ACC112 (cell line): ENCODE measurements at regions not wholly inside any gene's neighbourhood (a gene's known extent, or its start where the extent isn't known, plus 50 kb on each side); places are given as distances from the start of the nearest gene placed in this dataset.

ENCODE experiments used
- H2AFZ ChIP-seq: fragments of 200-600 bp; sonication (generic); one replicate; pipeline ENCODE4 v1.6.0; 2017; ENCODE audit warnings: antibody characterized with exemption, low read length; ENCODE audit not compliant: unreplicated experiment
- H3K27ac ChIP-seq: fragments of 200-600 bp; sonication (generic); 2 replicates; pipeline ENCODE4 v1.5.1; 2014; ENCODE audit warnings: low read depth, mild to moderate bottlenecking, antibody characterized with exemption, low read length, moderate library complexity
- H3K27me3 ChIP-seq: fragments of 200-600 bp; sonication (generic); 2 replicates; pipeline ENCODE4 v1.6.1; 2014; ENCODE audit warnings: mild to moderate bottlenecking, antibody characterized with exemption, low read length, moderate library complexity, mixed read lengths; ENCODE audit not compliant: insufficient read depth
- H3K36me3 ChIP-seq: fragments of 200-600 bp; sonication (generic); 2 replicates; pipeline ENCODE4 v1.6.1; 2016; ENCODE audit warnings: mild to moderate bottlenecking, antibody characterized with exemption, low read length, moderate library complexity, mixed read lengths; ENCODE audit not compliant: insufficient read depth
- H3K4me1 ChIP-seq: fragments of 200-600 bp; sonication (generic); one replicate; pipeline ENCODE4 v1.6.1; 2016; ENCODE audit warnings: low read length, mixed read lengths; ENCODE audit not compliant: insufficient read depth, unreplicated experiment, control insufficient read depth
- H3K4me3 ChIP-seq: fragments of 200-600 bp; sonication (generic); 2 replicates; pipeline ENCODE4 v1.5.1; 2014; ENCODE audit warnings: mild to moderate bottlenecking, low read depth, low read length
- H3K79me2 ChIP-seq: fragments of 200-600 bp; sonication (generic); one replicate; pipeline ENCODE4 v1.6.0; 2016; ENCODE audit warnings: low read length; ENCODE audit not compliant: control insufficient read depth, unreplicated experiment, insufficient read depth

DNA sequence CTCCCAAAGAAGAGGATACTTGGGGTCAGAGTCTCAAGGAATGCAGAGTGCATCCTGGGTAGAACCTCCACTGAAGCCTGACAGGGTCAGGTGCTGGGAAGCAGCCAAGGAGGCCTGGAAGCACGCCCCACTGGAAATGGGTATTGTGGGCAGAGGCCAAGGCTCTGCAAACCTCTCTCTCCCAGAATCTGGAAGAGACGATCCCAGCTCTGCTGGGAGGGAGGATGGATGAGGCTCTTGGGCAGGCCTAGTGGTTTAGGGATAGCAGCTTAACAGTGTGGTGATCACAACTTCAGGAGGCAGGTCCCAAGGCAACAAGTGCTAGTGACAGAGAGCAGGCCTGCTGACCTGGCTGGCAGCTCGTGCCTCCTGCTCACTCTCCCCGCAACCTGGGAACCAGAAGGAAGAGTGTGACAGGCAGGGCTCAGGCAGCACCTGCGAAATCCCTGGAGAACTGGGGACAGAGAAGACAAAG is 641.0 kb downstream of the PLPP3 start:
- H3K79me2 ChIP-seq = no peaks in the 10 kb centered on the region
- no peak overlapping the region for H3K4me3 ChIP-seq
- H3K36me3 ChIP-seq = no peaks in the 10 kb centered on the region
- H2AFZ ChIP-seq = no peak overlapping the region
- no peaks in the 10 kb centered on the region for H3K4me1 ChIP-seq
- H3K27me3 ChIP-seq = no peaks in the 10 kb centered on the region
- H3K27ac ChIP-seq = no peak overlapping the region

DNA sequence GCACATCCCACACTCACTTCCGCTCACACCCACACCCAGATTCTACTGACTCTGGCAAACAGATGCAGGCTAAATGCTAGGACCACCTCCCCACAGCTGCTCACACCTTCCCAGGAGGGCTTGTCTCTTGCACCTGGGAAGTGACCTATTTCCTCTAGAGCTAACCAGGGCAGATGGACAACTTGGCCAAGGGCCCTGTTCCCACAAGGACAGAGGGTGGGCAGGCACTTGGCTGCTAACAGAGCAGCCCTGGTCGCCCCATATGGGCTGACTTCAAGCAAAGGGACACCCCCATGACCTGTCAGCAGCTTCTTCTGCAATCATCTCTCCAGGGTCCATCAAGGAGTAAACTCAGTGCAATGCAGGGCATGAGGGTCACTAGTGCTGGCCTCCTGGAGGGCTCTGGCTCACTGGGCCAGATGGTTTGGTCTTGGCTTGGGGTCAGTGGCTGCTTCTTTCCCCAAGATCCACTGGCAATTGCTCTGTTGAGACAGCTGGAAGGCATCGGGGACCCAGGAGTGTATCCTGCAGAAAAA is 641.5 kb downstream of the PLPP3 start:
- Histone ChIP-seq H2AFZ (no peak overlapping the region), H3K36me3 (no peaks in the 10 kb centered on the region), H3K27me3 (no peaks in the 10 kb centered on the region), H3K79me2 (no peaks in the 10 kb centered on the region), H3K4me1 (no peaks in the 10 kb centered on the region), H3K4me3 (no peak overlapping the region), H3K27ac (no peak overlapping the region)

DNA sequence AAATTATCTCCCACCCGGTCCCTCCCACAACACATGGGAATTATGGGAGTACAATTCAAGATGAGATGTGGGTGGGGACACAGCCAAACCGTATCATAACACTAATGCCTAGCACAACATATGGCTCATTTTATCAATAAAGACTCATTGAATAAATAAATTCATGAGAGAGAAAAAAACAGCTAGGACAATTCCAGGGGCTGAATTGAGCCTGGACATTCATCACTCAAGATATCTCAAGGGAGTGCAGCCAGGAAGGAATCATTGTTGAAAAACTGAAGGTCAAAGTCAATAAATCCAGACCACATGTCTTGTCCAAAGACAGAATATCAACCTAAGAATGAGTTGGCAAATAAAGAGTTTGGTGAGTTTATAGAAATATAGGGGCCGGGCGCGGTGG is 644.1 kb downstream of the PLPP3 start:
- H3K27me3 ChIP-seq = no peaks in the 10 kb centered on the region
- H3K79me2 ChIP-seq = no peaks in the 10 kb centered on the region
- H3K27ac ChIP-seq = no peak overlapping the region
- no peaks in the 10 kb centered on the region for H3K36me3 ChIP-seq
- H3K4me3 ChIP-seq = no peak overlapping the region
- no peak overlapping the region for H2AFZ ChIP-seq
- no peaks in the 10 kb centered on the region for H3K4me1 ChIP-seq

DNA sequence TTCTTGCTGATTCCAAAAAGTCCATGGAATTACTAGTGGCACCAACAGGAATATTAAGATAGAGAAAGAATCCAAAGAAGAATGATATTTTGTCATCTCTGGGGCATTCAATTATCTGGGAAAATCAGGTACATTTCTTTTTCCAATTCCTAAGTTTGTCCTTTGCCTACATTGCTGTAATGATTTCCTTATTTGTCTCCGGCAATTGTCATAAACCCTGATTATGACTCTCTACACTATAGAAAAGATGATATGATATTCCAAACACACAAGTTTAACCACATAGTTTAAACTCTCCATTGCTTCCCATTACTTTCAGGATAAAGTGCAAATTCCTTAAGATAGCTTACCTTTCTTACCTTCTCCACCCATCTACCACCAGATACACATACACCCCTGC is 647.0 kb downstream of the PLPP3 start:
- no peak overlapping the region for H3K4me3 ChIP-seq
- H3K36me3 ChIP-seq = no peaks in the 10 kb centered on the region
- no peaks in the 10 kb centered on the region for H3K27me3 ChIP-seq
- no peak overlapping the region for H2AFZ ChIP-seq
- H3K79me2 ChIP-seq = no peaks in the 10 kb centered on the region
- H3K4me1 ChIP-seq = no peaks in the 10 kb centered on the region
- H3K27ac ChIP-seq = no peak overlapping the region

DNA sequence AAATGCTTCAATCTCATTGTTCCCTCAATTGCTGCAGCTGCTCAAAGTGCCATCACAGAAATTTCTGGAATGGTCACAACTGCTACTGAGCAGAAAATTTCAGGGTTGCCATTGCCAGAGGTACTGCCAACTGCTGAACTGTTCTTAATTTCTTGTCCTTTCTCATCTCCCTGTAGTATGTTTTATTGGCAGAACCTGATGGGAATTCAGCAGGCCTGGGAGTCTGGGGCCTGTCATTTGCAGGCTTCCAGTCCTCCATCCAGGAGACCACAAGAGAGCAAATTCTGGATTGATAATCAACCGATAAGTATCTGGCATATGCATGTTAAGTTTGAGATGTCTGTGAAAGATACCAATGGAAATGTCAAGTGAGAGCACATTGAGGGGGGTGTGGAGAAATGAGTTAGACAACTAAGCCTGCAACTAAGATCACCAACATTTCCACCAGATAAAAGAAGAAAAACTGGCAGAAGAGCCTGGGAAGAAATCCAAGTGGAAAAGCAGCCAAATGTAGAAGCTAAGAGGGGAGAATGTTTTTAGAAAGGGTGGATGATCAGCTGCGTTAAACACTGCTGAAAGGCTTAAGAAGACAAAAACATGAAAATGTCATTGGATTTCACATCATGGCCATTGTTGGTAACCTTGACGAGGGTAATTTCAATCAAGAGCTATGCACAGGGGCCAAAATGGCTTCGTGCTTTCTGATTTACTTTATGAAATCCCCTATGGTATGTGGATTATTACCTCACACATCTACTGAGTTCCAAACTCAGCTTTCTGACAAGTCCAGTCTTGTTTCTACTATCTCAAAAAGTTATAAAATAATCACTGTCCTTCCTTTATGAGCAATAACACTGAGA is 648.1 kb downstream of the PLPP3 start:
- H3K4me1 ChIP-seq = no peaks in the 10 kb centered on the region
- no peak overlapping the region for H3K27ac ChIP-seq
- no peak overlapping the region for H2AFZ ChIP-seq
- H3K27me3 ChIP-seq = no peaks in the 10 kb centered on the region
- no peak overlapping the region for H3K4me3 ChIP-seq
- H3K79me2 ChIP-seq = no peaks in the 10 kb centered on the region
- no peaks in the 10 kb centered on the region for H3K36me3 ChIP-seq

DNA sequence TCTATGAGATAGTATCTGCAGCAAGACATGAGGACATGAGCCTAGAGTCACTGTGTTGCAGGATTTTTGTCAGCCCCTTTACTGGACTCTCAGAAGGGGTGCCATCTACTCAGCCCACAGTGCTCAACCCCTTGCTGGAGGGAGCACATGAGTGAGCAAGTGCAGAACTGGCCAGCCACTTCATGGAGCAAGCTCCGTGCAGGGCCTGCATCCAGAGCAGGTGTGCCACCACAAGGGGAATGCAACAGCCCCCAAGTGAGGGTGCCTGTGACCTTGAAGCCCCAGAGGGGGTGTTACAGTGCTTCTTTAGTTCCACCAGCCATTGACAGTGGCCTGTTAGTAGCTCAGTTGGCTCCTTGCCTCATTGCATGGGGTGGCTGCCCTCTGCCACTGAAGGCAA is 649.7 kb downstream of the PLPP3 start:
- Histone ChIP-seq H3K4me1 (no peaks in the 10 kb centered on the region), H2AFZ (no peak overlapping the region), H3K27ac (no peak overlapping the region), H3K4me3 (no peak overlapping the region), H3K36me3 (no peaks in the 10 kb centered on the region), H3K79me2 (no peaks in the 10 kb centered on the region), H3K27me3 (no peaks in the 10 kb centered on the region)

DNA sequence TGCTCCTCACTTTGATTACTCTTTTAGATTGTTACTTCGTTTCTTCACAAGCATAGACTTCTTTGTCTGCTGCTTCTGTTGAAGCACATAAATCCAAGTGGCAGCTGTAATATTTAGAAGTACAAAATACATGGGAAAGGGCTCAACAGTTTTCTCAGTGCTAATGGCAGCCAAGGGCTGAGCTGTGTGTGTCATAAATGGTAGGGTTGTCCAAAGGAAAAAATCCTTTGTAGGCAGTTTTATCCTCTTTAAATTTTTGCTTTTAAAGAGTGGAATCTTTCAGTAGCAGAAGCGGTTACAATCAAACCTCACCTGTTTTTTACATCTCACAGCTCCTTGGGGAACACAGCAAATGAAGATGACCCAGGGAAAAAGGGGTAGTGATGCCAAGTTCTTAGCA is 650.8 kb downstream of the PLPP3 start:
- Histone ChIP-seq H3K4me3 (no peak overlapping the region), H3K27me3 (no peaks in the 10 kb centered on the region), H2AFZ (no peak overlapping the region), H3K4me1 (no peaks in the 10 kb centered on the region), H3K36me3 (no peaks in the 10 kb centered on the region), H3K27ac (no peak overlapping the region), H3K79me2 (no peaks in the 10 kb centered on the region)

DNA sequence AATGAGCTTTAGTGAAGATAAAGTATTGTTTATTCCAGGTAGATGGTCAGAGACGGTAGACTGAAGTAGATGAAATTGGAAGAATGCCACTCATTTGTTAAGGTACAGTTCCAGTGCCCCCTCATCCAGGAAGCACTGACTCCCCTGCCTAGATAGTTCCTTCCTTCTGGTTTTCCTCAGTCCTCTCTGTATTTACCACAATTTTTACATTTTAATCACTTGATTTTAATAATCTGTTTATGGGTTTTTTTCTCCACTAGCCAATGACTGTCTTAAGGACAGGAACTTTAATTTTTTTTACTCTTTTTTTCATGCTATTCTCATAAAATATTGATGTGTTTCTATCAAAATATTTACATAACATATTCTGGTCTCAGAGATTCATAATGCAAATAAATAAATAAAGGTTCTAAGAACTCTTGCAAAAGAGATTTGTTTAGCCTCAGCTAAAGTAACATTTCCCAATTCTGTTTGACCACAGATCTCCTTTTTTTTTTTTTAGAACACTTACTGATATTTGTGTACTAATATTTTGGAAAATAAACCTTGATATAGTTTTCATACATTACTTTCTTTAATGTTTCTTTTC is 651.6 kb downstream of the PLPP3 start:
- no peak overlapping the region for H3K27ac ChIP-seq

DNA sequence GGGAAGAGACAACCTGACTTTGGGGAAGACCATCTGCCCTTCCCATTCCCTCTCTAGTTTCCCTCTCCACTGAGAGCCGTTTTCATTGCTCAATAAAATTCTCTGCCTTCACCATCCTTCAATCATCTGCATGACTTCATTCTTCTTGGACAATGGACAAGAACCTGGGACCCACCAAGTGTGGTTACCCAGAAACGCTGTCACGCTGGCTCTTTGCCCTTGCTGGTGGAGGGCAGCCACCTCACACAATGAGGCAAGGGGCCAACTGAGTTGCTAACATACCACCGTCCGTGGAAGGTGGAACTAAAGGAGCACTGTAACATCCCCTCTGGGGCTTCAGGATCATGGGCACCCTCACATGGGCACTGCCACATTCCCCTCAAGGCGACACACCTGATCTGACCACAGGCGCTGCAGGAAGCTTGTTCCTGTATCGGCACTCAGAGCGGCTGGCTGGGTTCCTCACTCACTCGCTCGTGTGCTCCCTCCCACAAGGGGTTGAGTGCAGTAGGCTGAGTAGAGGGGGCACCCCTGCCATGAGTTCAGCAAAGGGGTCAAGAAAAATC is 652.4 kb downstream of the PLPP3 start:
- Histone ChIP-seq H3K79me2 (no peaks in the 10 kb centered on the region), H3K4me1 (no peaks in the 10 kb centered on the region), H3K27ac (no peak overlapping the region)

More for the DNA sequence above, 651.6 kb downstream of the PLPP3 start:
- Histone ChIP-seq H3K36me3 (no peaks in the 10 kb centered on the region), H3K4me3 (no peak overlapping the region), H3K4me1 (no peaks in the 10 kb centered on the region), H3K27me3 (no peaks in the 10 kb centered on the region), H2AFZ (no peak overlapping the region), H3K79me2 (no peaks in the 10 kb centered on the region)

DNA sequence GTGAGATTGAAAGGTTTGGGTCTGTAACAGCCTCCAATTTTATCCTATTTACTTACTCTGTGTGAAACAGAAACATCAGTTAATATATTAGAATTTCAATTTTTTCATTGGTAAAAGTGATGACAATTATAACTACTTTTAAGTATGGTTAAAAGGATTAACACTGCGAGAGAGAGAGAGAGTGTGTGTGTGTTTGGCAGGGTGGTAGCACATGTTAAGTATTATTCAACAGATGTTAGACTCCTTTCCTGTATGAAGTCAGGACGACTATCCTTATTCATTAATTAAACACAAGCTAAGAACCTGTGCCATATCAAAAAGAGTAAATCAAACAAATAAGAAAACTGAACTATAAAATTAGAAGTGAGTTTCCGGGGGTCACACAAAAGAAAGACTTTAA is 662.5 kb downstream of the PLPP3 start:
- H2AFZ ChIP-seq = no peak overlapping the region
- no peaks in the 10 kb centered on the region for H3K27me3 ChIP-seq
- no peak overlapping the region for H3K27ac ChIP-seq
- no peaks in the 10 kb centered on the region for H3K79me2 ChIP-seq
- H3K36me3 ChIP-seq = no peaks in the 10 kb centered on the region
- no peak overlapping the region for H3K4me3 ChIP-seq
- H3K4me1 ChIP-seq = no peaks in the 10 kb centered on the region

More for the DNA sequence above, 652.4 kb downstream of the PLPP3 start:
- Histone ChIP-seq H3K27me3 (no peaks in the 10 kb centered on the region), H3K36me3 (no peaks in the 10 kb centered on the region), H2AFZ (no peak overlapping the region), H3K4me3 (no peak overlapping the region)
